ENCODE measurements at regions not wholly inside any gene's neighbourhood (a gene's known extent, or its start where the extent isn't known, plus 50 kb on each side); places are given as distances from the start of the nearest gene placed in this dataset.

DNA sequence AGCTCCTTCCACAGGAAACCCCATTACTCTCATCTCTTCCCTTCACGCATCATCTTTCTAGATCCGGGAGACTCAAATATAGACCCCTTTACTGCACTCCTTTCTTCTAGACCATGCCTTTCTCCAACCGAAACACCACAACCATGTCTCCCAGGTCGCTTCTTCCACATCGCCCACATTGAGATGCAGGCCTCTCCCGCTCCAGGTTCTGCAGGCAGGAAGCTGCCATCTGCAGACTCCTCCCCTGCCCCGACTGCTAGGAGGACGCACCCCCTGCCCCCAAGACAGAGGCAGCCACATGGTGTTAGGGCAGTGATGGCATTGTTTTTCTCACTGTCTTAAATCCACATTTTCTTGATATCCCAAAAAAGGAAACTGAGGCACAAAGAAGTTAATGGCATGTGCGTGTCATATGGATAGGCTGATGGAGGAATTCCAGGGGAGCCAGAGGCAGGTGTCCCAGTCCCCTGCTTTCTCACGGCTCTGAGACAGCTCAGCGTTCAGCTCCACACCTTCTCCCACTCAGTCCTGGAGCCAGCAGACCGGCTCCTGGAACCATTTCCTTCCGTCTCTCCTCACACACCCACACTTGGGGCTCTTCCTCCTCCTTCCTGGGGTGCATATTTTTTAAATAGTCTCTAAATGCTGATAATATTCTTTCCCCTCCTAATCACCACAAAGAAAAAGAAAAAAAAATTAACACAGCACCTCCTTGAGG, 438.4 kb downstream of the EIPR1 start:
- WGBS, 2 experiments (ENCODE audit: extremely low coverage in 1 of 2, insufficient coverage in 1 of 2, insufficient read length in 1 of 2, insufficient replicate concordance in 2 of 2, low coverage in 1 of 2, low lambda C conversion rate in 2 of 2, missing lambda C conversion rate in 1 of 2), result 78% methylated on average over 13 of the region's 13 CpGs; no CpG with 5 or more reads in 1 of the 2 experiments
- H3K14ac ChIP-seq (ENCODE audit: insufficient read length), result no peak overlapping the region
- H3K79me1 ChIP-seq (ENCODE audit: low read depth, low read length), result no peaks in the 10 kb centered on the region
- FAIRE-seq (no peak), DNase-seq (ENCODE audit: low read depth in 1 of 2, low spot score in 2 of 2) (no peak)
- peaks cover 0 to 2% (median 0%) of the 10 kb centered on the region in 4 experiments; a peak in 1 of 7 replicates for H3K4me1 ChIP-seq (replicated peaks in 1 of 4; ENCODE audit: control insufficient read depth in 3 of 4, insufficient read depth in 4 of 4, low read length in 3 of 4)
- no peaks in the 10 kb centered on the region for H3K36me3 ChIP-seq (ENCODE audit: control insufficient read depth in 2 of 4, insufficient read depth in 4 of 4, low read length in 3 of 4)
- H3K9me3 ChIP-seq (ENCODE audit: insufficient read depth in 2 of 2, low read depth in 1 of 2, low read length in 1 of 2), result no peaks in the 10 kb centered on the region
- no peak overlapping the region for H3K4ac ChIP-seq (replicated peaks; ENCODE audit: insufficient read length, low read depth, low read length)
- no peak overlapping the region for H3K4me3 ChIP-seq (ENCODE audit: extremely low read depth in 1 of 4, insufficient read depth in 2 of 4, low read depth in 3 of 4, low read length in 4 of 4)
- no peak overlapping the region for H2AFZ ChIP-seq (ENCODE audit: low read length)
- H4K8ac ChIP-seq (ENCODE audit: extremely low read depth, insufficient read depth, low read length), result no peak overlapping the region
- no peak overlapping the region for H2AK5ac ChIP-seq (ENCODE audit: low read depth, low read length)
- H3K79me2 ChIP-seq (ENCODE audit: control insufficient read depth in 1 of 2, insufficient read depth in 2 of 2, low read length in 2 of 2), result no peaks in the 10 kb centered on the region
- H3K27ac ChIP-seq (ENCODE audit: low read depth, low read length), result no peak overlapping the region
- TF ChIP-seq POLR2AphosphoS5 (IDR thresholded peaks at IDR 0.05; ENCODE audit: low read depth, low read length) (no peak), SP4 (IDR thresholded peaks at IDR 0.05; ENCODE audit: low read length) (no peak)
- H3K9ac ChIP-seq (replicated peaks in 1 of 4; ENCODE audit: extremely low read depth in 1 of 4, low read depth in 3 of 4, low read length in 3 of 4), result no peak overlapping the region
- ChIA-PET CTCF (ENCODE audit: partially characterized antibody) (no interaction called here), POLR2A (ENCODE audit: partially characterized antibody) (no interaction called here)
- no peak overlapping the region for H3K18ac ChIP-seq (ENCODE audit: extremely low read depth, low read length)
- no peak overlapping the region for H3K23ac ChIP-seq (ENCODE audit: insufficient read length)
- no peak overlapping the region for H2BK15ac ChIP-seq (ENCODE audit: low read length)
- H3K23me2 ChIP-seq (ENCODE audit: low read depth, low read length), result no peaks in the 10 kb centered on the region
- no peak overlapping the region for H2BK12ac ChIP-seq (ENCODE audit: low read depth, low read length)
- no peaks in the 10 kb centered on the region; a peak in 1 of 7 replicates for H3K27me3 ChIP-seq (replicated peaks in 1 of 4; ENCODE audit: control insufficient read depth in 3 of 4, extremely low read depth in 1 of 4, insufficient read depth in 3 of 4, low read length in 3 of 4)
- no peaks in the 10 kb centered on the region for H4K20me1 ChIP-seq (replicated peaks in 1 of 2; ENCODE audit: control insufficient read depth in 1 of 2, insufficient read depth in 2 of 2, low read length in 2 of 2)
- H3K56ac ChIP-seq (replicated peaks; ENCODE audit: insufficient read length, low read depth, low read length), result no peak overlapping the region
- no peak overlapping the region for H3K4me2 ChIP-seq (ENCODE audit: insufficient read depth in 1 of 2, low read depth in 2 of 2, low read length in 2 of 2)
- H2BK5ac ChIP-seq (ENCODE audit: low read depth, low read length), result no peak overlapping the region
- no peak overlapping the region for H4K91ac ChIP-seq (replicated peaks; ENCODE audit: insufficient read length, low read length)
- H2BK120ac ChIP-seq (replicated peaks; ENCODE audit: low read depth, low read length), result no peak overlapping the region
- H4K5ac ChIP-seq (ENCODE audit: insufficient read length, low read depth, low read length), result no peak overlapping the region
- no peak overlapping the region for H2BK20ac ChIP-seq (ENCODE audit: low read length)

Data from H1 (cell line).